Ovary (tissue), 3 donors: ENCODE measurements at regions not wholly inside any gene's neighbourhood (a gene's known extent, or its start where the extent isn't known, plus 50 kb on each side); places are given as distances from the start of the nearest gene placed in this dataset.
"Not testable (repeated sequence)": the region's sequence is repeated elsewhere in the genome, so short reads cannot be mapped to it uniquely, and the experiment has no call there.

Experiments
- CTCF ChIP-seq, 3 donors: fragments of 450-650 bp in 2 of 3; fragments of 200-600 bp in 1 of 3; IDR thresholded peaks; one replicate each; pipeline versions ENCODE4 v1.5.1 to v1.8.0; 2016 to 2022; ENCODE audit warnings: antibody characterized with exemption in 3 of 3, mild to moderate bottlenecking in 1 of 3
- POLR2A ChIP-seq: fragments of 450-650 bp; IDR thresholded peaks from one replicate; pipeline ENCODE4 v1.6.1; 2017; ENCODE audit warnings: antibody characterized with exemption, mild to moderate bottlenecking, moderate library complexity
- donor health status: DM: no; HTN: no; CAD: no.

- TF ChIP-seq CTCF (IDR thresholded peaks at IDR 0.05); POLR2A: not testable (repeated sequence)
Measured at GRCh38 chr14:106329243-106329642, 802.9 kb downstream of the TMEM121 start.
